ENCODE measurements at regions not wholly inside any gene's neighbourhood (a gene's known extent, or its start where the extent isn't known, plus 50 kb on each side); places are given as distances from the start of the nearest gene placed in this dataset.

GRCh38 chr3:59106085-59106648 lies 56.3 kb upstream of the CFAP20DC start:
- DNase-seq (ENCODE audit: low spot score) (no peak), FAIRE-seq (no peak)

GRCh38 chr3:59103552-59103951 lies 53.7 kb upstream of the CFAP20DC start:
- DNase-seq (ENCODE audit: low spot score) (no peak), FAIRE-seq (no peak)

- no peak for FAIRE-seq
- DNase-seq (ENCODE audit: low spot score), result no peak
Measured at GRCh38 chr3:59101231-59101736, 51.5 kb upstream of the CFAP20DC start.

All from RCC 7860 (cell line).